Activated CD8-positive, alpha-beta T cell treated with anti-CD3 and anti-CD28 coated beads, Interleukin-2, amount 10 ng/mL, durations not matched to agents 7 days and 5 days (primary cell): ENCODE measurements at regions not wholly inside any gene's neighbourhood (a gene's known extent, or its start where the extent isn't known, plus 50 kb on each side); places are given as distances from the start of the nearest gene placed in this dataset.

Experiments used
- ATAC-seq: fragments of 150-1000 bp; cut with Tn5 transposase; one replicate; pipeline ENCODE4 v1.10.0; 2021; ENCODE audit warnings: moderate library complexity
- CTCF ChIA-PET: fragments of 350-600 bp; sonication (Branson Sonifier 250); formaldehyde crosslinking; loops from one replicate; lab custom pipeline; 2021; ENCODE audit warnings: antibody characterized with exemption; lab: Charles Lee
- POLR2A ChIA-PET: fragments of 350-600 bp; sonication (Branson Sonifier 250); formaldehyde crosslinking; loops from one replicate; lab custom pipeline; 2021; ENCODE audit warnings: antibody characterized with exemption; lab: Charles Lee
- DNase-seq: peaks from one replicate; pipeline ENCODE4 v3.0.0-alpha.2; 2020
- H3K27ac Mint-ChIP-seq: one replicate; pipeline ENCODE4 v1.8.0; 2021; ENCODE audit warnings: mild to moderate bottlenecking, mixed read lengths
- H3K27me3 Mint-ChIP-seq: one replicate; pipeline ENCODE4 v1.8.0; 2021; ENCODE audit warnings: low read depth, mixed read lengths
- H3K36me3 Mint-ChIP-seq: one replicate; pipeline ENCODE4 v1.8.0; 2021; ENCODE audit warnings: low read depth, mixed read lengths
- H3K4me1 Mint-ChIP-seq: one replicate; pipeline ENCODE4 v1.8.0; 2021; ENCODE audit warnings: low read depth, mixed read lengths
- H3K4me3 Mint-ChIP-seq: one replicate; pipeline ENCODE4 v1.8.0; 2021; ENCODE audit warnings: mild to moderate bottlenecking, mixed read lengths
- H3K9me3 Mint-ChIP-seq: one replicate; pipeline ENCODE4 v1.8.0; 2022; ENCODE audit warnings: mixed read lengths; ENCODE audit not compliant: insufficient read depth

DNA sequence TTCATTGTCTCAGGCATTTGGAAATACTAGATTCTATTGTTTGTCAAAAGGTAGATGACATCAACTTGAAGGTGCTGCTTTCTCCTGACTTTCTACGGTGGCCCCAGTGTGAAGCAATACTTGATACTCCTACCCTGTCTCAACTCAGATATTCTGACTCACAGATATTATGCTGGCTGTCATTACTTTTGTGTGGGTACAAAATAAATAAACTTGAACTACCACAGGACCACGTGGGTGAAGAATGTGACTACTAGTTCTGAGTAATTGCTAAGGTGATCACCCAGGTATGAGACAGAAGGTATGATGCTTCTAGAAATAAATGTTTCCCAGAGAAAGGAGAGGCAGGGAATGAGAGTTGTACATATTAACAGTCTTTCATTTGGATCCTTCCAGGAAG, 275.3 kb upstream of the SPOCK3 start:
- Mint-ChIP-seq H3K36me3 (no peaks in the 10 kb centered on the region), H3K4me3 (no peak overlapping the region), H3K27ac (no peak overlapping the region), H3K27me3 (no peaks in the 10 kb centered on the region), H3K4me1 (no peaks in the 10 kb centered on the region), H3K9me3 (peaks cover 9% of the 10 kb centered on the region)
- ATAC-seq (no peak), DNase-seq (no peak)
- POLR2A ChIA-PET = no interaction called here
- CTCF ChIA-PET = no interaction called here

GRCh38 chr4:167524091-167524490, 289.8 kb upstream of the SPOCK3 start:
- DNase-seq (no peak), ATAC-seq (no peak)
- Mint-ChIP-seq H3K27ac (no peak overlapping the region), H3K9me3 (peaks cover 4% of the 10 kb centered on the region), H3K27me3 (no peaks in the 10 kb centered on the region), H3K36me3 (no peaks in the 10 kb centered on the region), H3K4me1 (no peaks in the 10 kb centered on the region), H3K4me3 (no peak overlapping the region)
- ChIA-PET POLR2A (no interaction called here), CTCF (no interaction called here)

DNA sequence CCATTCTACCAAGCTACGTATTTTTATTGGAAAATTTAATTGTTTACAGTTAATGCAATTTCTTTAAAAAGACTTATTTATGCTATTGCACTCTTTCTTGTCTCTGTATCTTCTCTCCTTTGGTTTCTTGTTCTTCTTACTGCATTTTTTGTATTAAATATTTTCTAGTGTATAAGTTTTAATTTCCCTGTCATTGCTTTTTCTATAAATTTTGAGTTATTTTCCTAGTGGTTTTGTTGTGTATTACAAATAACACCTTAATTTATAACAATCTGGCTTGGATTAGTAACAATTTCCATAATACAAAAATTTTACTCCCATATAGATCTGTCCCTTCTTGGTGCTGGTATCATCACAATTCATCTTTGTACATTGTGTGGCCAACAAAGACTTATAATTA, 303.5 kb upstream of the SPOCK3 start:
- Mint-ChIP-seq H3K4me1 (no peaks in the 10 kb centered on the region), H3K4me3 (no peak overlapping the region), H3K27ac (no peak overlapping the region), H3K9me3 (peaks cover 7% of the 10 kb centered on the region), H3K27me3 (no peaks in the 10 kb centered on the region), H3K36me3 (no peaks in the 10 kb centered on the region)
- CTCF ChIA-PET = no interaction called here
- DNase-seq (no peak), ATAC-seq (no peak)
- POLR2A ChIA-PET = no interaction called here

- DNase-seq = no peak
- Mint-ChIP-seq H3K4me1 (no peaks in the 10 kb centered on the region), H3K27ac (no peak overlapping the region), H3K4me3 (no peak overlapping the region), H3K27me3 (no peaks in the 10 kb centered on the region), H3K36me3 (no peaks in the 10 kb centered on the region), H3K9me3 (peaks cover 11% of the 10 kb centered on the region)
- POLR2A ChIA-PET = no interaction called here
- CTCF ChIA-PET = no interaction called here
- ATAC-seq = no peak
Measured at GRCh38 chr4:167541286-167541685, 307.0 kb upstream of the SPOCK3 start.

DNA sequence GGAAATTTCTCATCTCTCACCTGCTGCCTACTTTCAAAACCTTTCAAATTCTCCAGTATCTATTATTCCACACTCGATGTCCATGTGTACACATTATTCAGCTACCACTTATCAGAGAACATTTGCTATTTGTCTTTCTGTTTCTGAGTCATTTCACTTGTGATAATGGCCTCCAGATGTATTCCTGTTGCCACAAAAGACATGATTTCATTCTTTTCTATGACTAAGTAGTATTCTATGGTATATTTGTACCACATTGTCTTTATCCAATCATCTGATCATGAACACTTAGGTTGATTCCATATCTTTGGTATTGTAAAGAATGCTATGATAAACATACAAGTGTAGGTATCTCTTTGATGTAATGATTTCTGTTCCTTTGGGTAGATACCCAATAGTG, 310.1 kb upstream of the SPOCK3 start:
- Mint-ChIP-seq H3K4me1 (no peaks in the 10 kb centered on the region), H3K36me3 (no peaks in the 10 kb centered on the region), H3K27me3 (no peaks in the 10 kb centered on the region), H3K27ac (no peak overlapping the region), H3K9me3 (peaks cover 26% of the 10 kb centered on the region), H3K4me3 (no peak overlapping the region)
- ATAC-seq (no peak), DNase-seq (no peak)
- ChIA-PET POLR2A (no interaction called here), CTCF (no interaction called here)

DNA sequence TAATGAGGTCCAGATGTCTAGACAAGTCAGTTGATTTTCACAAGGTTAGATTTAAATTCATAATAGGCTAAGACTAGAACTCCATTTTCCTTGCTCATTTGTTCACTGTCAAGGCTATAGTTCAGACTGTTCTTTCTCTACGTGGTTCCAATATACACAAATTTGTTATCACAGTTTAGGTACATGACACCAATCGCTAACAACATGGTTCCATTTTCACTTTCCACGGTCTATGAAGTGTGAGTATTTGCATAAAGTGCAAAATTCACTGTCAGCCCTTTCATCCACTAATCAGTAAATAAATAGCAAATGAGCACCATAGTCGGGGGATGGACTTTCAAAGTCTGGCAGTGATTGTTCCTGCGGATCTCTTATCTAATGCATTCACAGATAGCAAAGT, 315.7 kb upstream of the SPOCK3 start:
- Mint-ChIP-seq H3K4me1 (no peaks in the 10 kb centered on the region), H3K27me3 (no peaks in the 10 kb centered on the region), H3K27ac (no peak overlapping the region), H3K9me3 (peaks cover 18% of the 10 kb centered on the region), H3K4me3 (no peak overlapping the region), H3K36me3 (no peaks in the 10 kb centered on the region)
- DNase-seq = no peak
- ChIA-PET CTCF (no interaction called here), POLR2A (no interaction called here)
- ATAC-seq = no peak

DNA sequence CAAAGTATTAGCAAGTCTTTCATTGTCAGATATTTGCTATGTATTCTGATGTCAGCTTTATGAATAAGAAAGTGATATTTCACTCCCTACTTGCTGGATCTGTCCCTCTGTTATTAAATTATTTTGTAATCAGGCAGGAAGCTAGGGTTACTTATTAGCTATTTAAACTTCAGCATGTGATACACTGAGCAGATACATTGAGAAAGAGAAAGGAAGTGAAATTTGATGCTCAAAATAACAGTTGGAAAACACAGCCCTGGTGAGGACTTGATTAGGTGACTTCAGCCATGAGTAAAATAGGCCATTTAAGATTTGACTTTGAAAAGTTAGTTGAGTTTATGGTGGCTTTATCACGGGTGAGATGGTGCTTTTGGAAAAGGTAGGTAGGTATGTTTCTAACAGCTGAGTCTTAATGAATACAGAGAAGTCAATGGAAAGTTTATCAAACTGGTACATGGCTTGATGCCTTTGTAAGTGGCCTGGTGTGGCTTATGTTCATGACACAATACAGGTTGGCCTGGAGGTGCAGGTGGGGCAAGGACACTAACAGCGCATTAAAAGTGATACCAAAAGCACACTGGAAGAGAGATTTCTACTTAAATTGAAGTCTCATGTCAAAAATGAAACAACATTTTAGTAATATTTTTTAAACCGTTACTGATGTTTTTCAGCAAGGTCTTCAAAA, 321.2 kb upstream of the SPOCK3 start:
- H3K27me3 Mint-ChIP-seq = no peaks in the 10 kb centered on the region
- CTCF ChIA-PET = no interaction called here
- no peaks in the 10 kb centered on the region for H3K4me1 Mint-ChIP-seq
- DNase-seq (no peak), ATAC-seq (no peak)
- H3K36me3 Mint-ChIP-seq = no peaks in the 10 kb centered on the region
- POLR2A ChIA-PET = no interaction called here
- no peak overlapping the region for H3K27ac Mint-ChIP-seq
- H3K9me3 Mint-ChIP-seq = peaks cover under 1% of the 10 kb centered on the region
- no peak overlapping the region for H3K4me3 Mint-ChIP-seq

DNA sequence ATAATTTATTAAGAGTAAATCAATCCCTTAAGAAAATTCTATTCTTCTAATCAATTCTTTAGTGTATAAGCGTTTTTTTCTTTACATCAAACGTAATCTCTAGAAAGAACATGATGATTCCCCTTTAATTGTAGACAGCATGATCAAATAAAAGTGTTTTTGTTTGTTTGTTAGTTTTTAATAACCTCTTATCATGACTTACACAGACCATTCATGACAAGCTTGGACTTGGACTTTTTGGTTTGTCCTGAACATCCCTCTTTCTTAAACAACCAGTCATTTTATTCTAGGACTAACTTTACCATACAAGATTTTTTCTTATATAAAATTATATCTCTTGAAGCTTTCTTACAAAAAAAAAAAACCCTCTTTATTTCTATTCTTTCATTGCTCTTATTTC, 344.6 kb upstream of the SPOCK3 start:
- H3K9me3 Mint-ChIP-seq = peaks cover 24% of the 10 kb centered on the region
- H3K27me3 Mint-ChIP-seq = no peaks in the 10 kb centered on the region
- ATAC-seq (no peak), DNase-seq (no peak)
- H3K36me3 Mint-ChIP-seq = no peaks in the 10 kb centered on the region
- no peak overlapping the region for H3K27ac Mint-ChIP-seq
- no peaks in the 10 kb centered on the region for H3K4me1 Mint-ChIP-seq
- no peak overlapping the region for H3K4me3 Mint-ChIP-seq
- ChIA-PET POLR2A (no interaction called here), CTCF (no interaction called here)

- DNase-seq (no peak), ATAC-seq (no peak)
- H3K9me3 Mint-ChIP-seq = peaks cover 24% of the 10 kb centered on the region
- POLR2A ChIA-PET = no interaction called here
- H3K4me1 Mint-ChIP-seq = no peaks in the 10 kb centered on the region
- no peaks in the 10 kb centered on the region for H3K27me3 Mint-ChIP-seq
- no peak overlapping the region for H3K27ac Mint-ChIP-seq
- CTCF ChIA-PET = no interaction called here
- H3K4me3 Mint-ChIP-seq = no peak overlapping the region
- no peaks in the 10 kb centered on the region for H3K36me3 Mint-ChIP-seq
Measured at GRCh38 chr4:167581449-167581965, 347.2 kb upstream of the SPOCK3 start.

- ChIA-PET POLR2A (no interaction called here), CTCF (no interaction called here)
- Mint-ChIP-seq H3K36me3 (no peaks in the 10 kb centered on the region), H3K27ac (no peak overlapping the region), H3K4me1 (no peaks in the 10 kb centered on the region), H3K9me3 (peaks cover 8% of the 10 kb centered on the region), H3K27me3 (no peaks in the 10 kb centered on the region), H3K4me3 (no peak overlapping the region)
- ATAC-seq (no peak), DNase-seq (no peak)
Measured at GRCh38 chr4:167587361-167587760, 353.1 kb upstream of the SPOCK3 start.

GRCh38 chr4:167595898-167596297, 361.6 kb upstream of the SPOCK3 start:
- no peaks in the 10 kb centered on the region for H3K4me1 Mint-ChIP-seq
- no peaks in the 10 kb centered on the region for H3K27me3 Mint-ChIP-seq
- DNase-seq (no peak), ATAC-seq (no peak)
- CTCF ChIA-PET = no interaction called here
- H3K27ac Mint-ChIP-seq = no peak overlapping the region
- H3K4me3 Mint-ChIP-seq = no peak overlapping the region
- POLR2A ChIA-PET = no interaction called here
- H3K9me3 Mint-ChIP-seq = no peaks in the 10 kb centered on the region
- H3K36me3 Mint-ChIP-seq = no peaks in the 10 kb centered on the region

GRCh38 chr4:167602157-167602556, 367.9 kb upstream of the SPOCK3 start:
- Mint-ChIP-seq H3K36me3 (no peaks in the 10 kb centered on the region), H3K4me1 (no peaks in the 10 kb centered on the region), H3K27me3 (no peaks in the 10 kb centered on the region), H3K9me3 (no peaks in the 10 kb centered on the region), H3K27ac (no peak overlapping the region), H3K4me3 (no peak overlapping the region)
- CTCF ChIA-PET = no interaction called here
- POLR2A ChIA-PET = no interaction called here
- ATAC-seq (no peak), DNase-seq (no peak)

DNA sequence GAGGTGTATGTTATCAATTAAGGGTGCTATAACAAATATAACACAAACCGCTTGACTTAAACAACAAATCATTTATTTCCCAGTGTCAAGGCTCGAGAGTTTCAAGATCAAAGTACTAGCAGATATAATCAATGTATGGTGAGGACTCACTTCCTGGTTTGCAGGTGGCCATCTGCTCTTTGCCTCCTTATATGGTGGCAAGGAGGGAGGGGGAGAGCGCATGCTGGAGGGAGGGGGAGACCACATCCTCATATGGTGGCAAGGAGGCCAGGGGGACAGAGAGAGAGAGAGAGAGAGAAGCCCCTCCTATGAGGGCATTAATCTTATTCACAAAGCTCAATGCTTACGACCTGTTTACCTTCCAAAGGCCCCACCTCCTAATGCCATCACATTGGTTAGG, 372.3 kb upstream of the SPOCK3 start:
- no peaks in the 10 kb centered on the region for H3K36me3 Mint-ChIP-seq
- no peak overlapping the region for H3K27ac Mint-ChIP-seq
- no peak for ATAC-seq
- ChIA-PET POLR2A (no interaction called here), CTCF (no interaction called here)
- no peaks in the 10 kb centered on the region for H3K27me3 Mint-ChIP-seq
- no peaks in the 10 kb centered on the region for H3K4me1 Mint-ChIP-seq
- DNase-seq = no peak
- H3K9me3 Mint-ChIP-seq = no peaks in the 10 kb centered on the region
- H3K4me3 Mint-ChIP-seq = no peak overlapping the region
